OCI-LY3 (cell line): ENCODE measurements at regions not wholly inside any gene's neighbourhood (a gene's known extent, or its start where the extent isn't known, plus 50 kb on each side); places are given as distances from the start of the nearest gene placed in this dataset.
"Not testable (repeated sequence)": the region's sequence is repeated elsewhere in the genome, so short reads cannot be mapped to it uniquely, and the experiment has no call there.

Experiments used
- H2AFZ ChIP-seq: fragments of 200-600, 300-600 bp; shearing (Covaris generic); 2 replicates; pipeline ENCODE4 v1.6.0; 2014; ENCODE audit warnings: antibody characterized with exemption, low read depth, low read length
- H3K27ac ChIP-seq: fragments of 200-600, 300-600 bp; sonication (generic); 2 replicates; pipeline ENCODE4 v1.5.1; 2014; ENCODE audit warnings: mild to moderate bottlenecking, low read length, moderate library complexity, mixed read lengths
- H3K27me3 ChIP-seq: fragments of 200-600, 300-600 bp; sonication (generic); 2 replicates; pipeline ENCODE4 v1.6.1; 2014; ENCODE audit warnings: low read depth, low read length, mixed read lengths
- H3K36me3 ChIP-seq: fragments of 200-600, 300-600 bp; sonication (generic); replicated peaks from 2 replicates; pipeline ENCODE3; 2014; ENCODE audit warnings: low read depth, low read length, mixed read lengths
- H3K4me1 ChIP-seq: fragments of 300-600, 200-600 bp; sonication (generic); 2 replicates; pipeline ENCODE4 v1.6.1; 2014; ENCODE audit warnings: low read length, mixed read lengths
- H3K4me2 ChIP-seq: fragments of 200-600, 300-600 bp; sonication (generic); 2 replicates; pipeline ENCODE4 v1.6.1; 2014; ENCODE audit warnings: low read length, mixed read lengths
- H3K4me3 ChIP-seq: fragments of 300-600, 200-600 bp; sonication (generic); 2 replicates; pipeline ENCODE4 v1.5.1; 2014; ENCODE audit warnings: antibody characterized with exemption, mild to moderate bottlenecking, low read length, moderate library complexity
- H3K79me2 ChIP-seq: fragments of 300-600, 200-600 bp; shearing (Covaris generic); 2 replicates; pipeline ENCODE4 v1.6.1; 2014; ENCODE audit warnings: mild to moderate bottlenecking, low read length, mixed read lengths
- H3K9ac ChIP-seq: fragments of 300-600, 200-600 bp; shearing (Covaris generic); 2 replicates; pipeline ENCODE4 v1.6.0; 2014; ENCODE audit warnings: mild to moderate bottlenecking, low read length, moderate library complexity
- H3K9me3 ChIP-seq: fragments of 200-600, 300-600 bp; shearing (Covaris generic); 2 replicates; pipeline ENCODE4 v1.6.1; 2014; ENCODE audit warnings: low read length, mixed read lengths; ENCODE audit not compliant: insufficient read depth
- H4K20me1 ChIP-seq: fragments of 200-600, 300-600 bp; sonication (generic); 2 replicates; pipeline ENCODE4 v1.6.1; 2016; ENCODE audit warnings: low read length, mixed read lengths; ENCODE audit not compliant: insufficient read depth
- EZH2phosphoT487 ChIP-seq: fragments of 200-600 bp; shearing (Covaris generic); IDR thresholded peaks from 2 replicates; pipeline ENCODE4 v1.6.1; 2018; ENCODE audit warnings: antibody characterized with exemption, mixed run types, low read depth
- TF ChIP-seq, protein P1 (sequence below): fragments of 200-600, 300-600 bp; sonication (generic); IDR thresholded peaks from 2 replicates; pipeline ENCODE4 v1.5.1; 2014; ENCODE audit warnings: antibody characterized with exemption, low read length, low read depth

DNA sequence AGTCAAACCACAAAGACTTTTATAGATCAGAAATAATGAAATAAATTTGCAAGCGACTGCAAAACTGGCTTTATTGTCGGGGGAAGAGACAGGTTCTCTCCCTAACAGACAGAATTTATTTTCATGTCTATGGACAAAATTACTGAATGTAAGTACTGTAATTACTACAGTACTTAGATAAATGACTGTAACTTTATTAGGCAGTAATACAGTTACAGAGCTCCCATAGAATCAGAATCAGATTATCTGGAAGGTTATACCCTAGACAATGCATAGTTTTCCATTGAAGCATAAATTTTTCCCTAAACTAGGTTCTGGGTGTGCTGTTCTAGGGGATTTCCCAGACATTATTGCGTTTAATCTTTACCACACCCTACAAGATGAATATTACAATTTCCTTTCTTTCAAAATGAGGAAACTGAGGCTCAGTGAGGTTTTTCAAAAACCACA lies 114.2 kb downstream of the C12orf75 start:
- TF ChIP-seq EZH2phosphoT487 = no peak
- TF ChIP-seq, protein P1, sequence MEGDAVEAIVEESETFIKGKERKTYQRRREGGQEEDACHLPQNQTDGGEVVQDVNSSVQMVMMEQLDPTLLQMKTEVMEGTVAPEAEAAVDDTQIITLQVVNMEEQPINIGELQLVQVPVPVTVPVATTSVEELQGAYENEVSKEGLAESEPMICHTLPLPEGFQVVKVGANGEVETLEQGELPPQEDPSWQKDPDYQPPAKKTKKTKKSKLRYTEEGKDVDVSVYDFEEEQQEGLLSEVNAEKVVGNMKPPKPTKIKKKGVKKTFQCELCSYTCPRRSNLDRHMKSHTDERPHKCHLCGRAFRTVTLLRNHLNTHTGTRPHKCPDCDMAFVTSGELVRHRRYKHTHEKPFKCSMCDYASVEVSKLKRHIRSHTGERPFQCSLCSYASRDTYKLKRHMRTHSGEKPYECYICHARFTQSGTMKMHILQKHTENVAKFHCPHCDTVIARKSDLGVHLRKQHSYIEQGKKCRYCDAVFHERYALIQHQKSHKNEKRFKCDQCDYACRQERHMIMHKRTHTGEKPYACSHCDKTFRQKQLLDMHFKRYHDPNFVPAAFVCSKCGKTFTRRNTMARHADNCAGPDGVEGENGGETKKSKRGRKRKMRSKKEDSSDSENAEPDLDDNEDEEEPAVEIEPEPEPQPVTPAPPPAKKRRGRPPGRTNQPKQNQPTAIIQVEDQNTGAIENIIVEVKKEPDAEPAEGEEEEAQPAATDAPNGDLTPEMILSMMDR = no peak
- H2AFZ ChIP-seq = no peak overlapping the region
- no peaks in the 10 kb centered on the region for H3K9me3 ChIP-seq
- H3K79me2 ChIP-seq = no peaks in the 10 kb centered on the region
- no peaks in the 10 kb centered on the region for H3K36me3 ChIP-seq
- no peak overlapping the region for H3K27ac ChIP-seq
- no peak overlapping the region for H3K9ac ChIP-seq
- no peak overlapping the region for H3K4me2 ChIP-seq
- H3K27me3 ChIP-seq = no peaks in the 10 kb centered on the region
- H4K20me1 ChIP-seq = no peaks in the 10 kb centered on the region
- H3K4me3 ChIP-seq = no peak overlapping the region
- H3K4me1 ChIP-seq = 0 out of 2 replicates have a peak, but pooled peaks cover 2% of the 10 kb centered on the region

DNA sequence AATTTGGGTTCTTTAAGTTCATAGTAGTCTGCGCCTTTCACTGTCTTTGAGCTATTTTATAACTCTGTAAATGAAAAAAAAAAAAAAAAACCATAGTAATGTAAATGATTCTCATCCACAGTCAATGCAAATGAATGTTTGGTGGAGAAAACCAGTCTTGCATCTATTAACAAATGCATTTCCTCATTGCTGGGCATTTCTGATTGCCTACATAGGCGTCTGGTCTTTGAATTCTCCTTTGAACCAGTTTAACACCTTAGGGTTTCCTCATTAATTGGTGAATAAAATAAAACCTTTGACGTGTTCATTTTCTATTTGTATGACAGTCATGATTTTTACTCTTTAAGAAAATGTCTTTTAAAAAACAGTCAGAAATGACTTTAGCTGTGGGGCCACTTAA lies 114.8 kb downstream of the C12orf75 start:
- TF ChIP-seq, protein P1 = no peak
- no peak for TF ChIP-seq EZH2phosphoT487
- Histone ChIP-seq H3K4me2 (no peak overlapping the region), H3K27ac (no peak overlapping the region)

DNA sequence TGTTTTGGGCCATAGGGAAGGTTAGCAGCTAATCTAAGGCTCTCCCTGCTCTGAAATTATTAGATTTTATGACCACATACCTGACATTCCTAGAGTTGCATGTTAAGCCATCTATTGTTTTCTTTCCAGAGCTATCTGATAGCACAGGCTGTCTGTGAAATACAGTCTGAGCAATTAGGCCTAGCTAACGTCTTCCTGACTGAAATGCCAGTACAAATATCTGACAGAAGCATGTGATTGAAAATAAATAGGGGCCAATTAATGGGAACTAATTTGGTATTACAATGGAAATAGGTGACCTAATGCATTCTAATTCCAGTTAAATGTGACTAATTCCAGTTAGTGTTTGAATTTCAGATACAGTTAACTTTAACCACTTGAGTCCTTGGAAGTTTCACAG lies 115.2 kb downstream of the C12orf75 start:
- Histone ChIP-seq H3K4me1 (0 out of 2 replicates have a peak, but pooled peaks cover 2% of the 10 kb centered on the region), H2AFZ (no peak overlapping the region), H3K4me3 (no peak overlapping the region), H3K9ac (no peak overlapping the region), H3K9me3 (no peaks in the 10 kb centered on the region), H3K27ac (no peak overlapping the region), H3K4me2 (no peak overlapping the region), H4K20me1 (no peaks in the 10 kb centered on the region), H3K79me2 (no peaks in the 10 kb centered on the region), H3K36me3 (no peaks in the 10 kb centered on the region), H3K27me3 (no peaks in the 10 kb centered on the region)
- TF ChIP-seq EZH2phosphoT487 = no peak
- TF ChIP-seq, protein P1 = no peak

More for the DNA sequence above, 114.8 kb downstream of the C12orf75 start:
- H3K79me2 ChIP-seq = no peaks in the 10 kb centered on the region
- no peaks in the 10 kb centered on the region for H4K20me1 ChIP-seq
- no peaks in the 10 kb centered on the region for H3K27me3 ChIP-seq
- H3K9me3 ChIP-seq = no peaks in the 10 kb centered on the region
- H2AFZ ChIP-seq = no peak overlapping the region
- 0 out of 2 replicates have a peak, but pooled peaks cover 2% of the 10 kb centered on the region for H3K4me1 ChIP-seq
- no peak overlapping the region for H3K9ac ChIP-seq
- H3K36me3 ChIP-seq = no peaks in the 10 kb centered on the region
- no peak overlapping the region for H3K4me3 ChIP-seq

DNA sequence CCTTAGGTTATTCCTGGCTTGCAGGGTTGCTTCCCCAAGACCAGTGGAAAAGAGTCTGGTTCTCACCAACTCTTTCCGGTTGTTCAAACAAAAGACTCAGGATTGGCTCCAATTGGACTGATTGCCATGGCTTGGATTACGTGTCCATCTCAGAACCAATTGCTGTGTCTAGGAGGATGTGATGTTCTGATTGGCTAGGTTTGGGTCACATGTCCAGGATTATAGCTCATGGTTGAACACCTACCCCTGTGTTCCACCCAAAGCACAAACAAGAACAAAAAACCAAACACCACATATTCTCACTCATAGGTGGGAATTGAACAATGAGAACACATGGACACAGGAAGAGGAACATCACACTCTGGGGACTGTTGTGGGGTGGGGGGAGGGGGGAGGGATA lies 116.0 kb downstream of the C12orf75 start:
- not testable (repeated sequence) for H4K20me1 ChIP-seq, H3K79me2 ChIP-seq, H3K9me3 ChIP-seq, H3K4me2 ChIP-seq, H3K9ac ChIP-seq, H3K4me1 ChIP-seq, H3K36me3 ChIP-seq, H3K4me3 ChIP-seq, H3K27ac ChIP-seq, H2AFZ ChIP-seq, H3K27me3 ChIP-seq

DNA sequence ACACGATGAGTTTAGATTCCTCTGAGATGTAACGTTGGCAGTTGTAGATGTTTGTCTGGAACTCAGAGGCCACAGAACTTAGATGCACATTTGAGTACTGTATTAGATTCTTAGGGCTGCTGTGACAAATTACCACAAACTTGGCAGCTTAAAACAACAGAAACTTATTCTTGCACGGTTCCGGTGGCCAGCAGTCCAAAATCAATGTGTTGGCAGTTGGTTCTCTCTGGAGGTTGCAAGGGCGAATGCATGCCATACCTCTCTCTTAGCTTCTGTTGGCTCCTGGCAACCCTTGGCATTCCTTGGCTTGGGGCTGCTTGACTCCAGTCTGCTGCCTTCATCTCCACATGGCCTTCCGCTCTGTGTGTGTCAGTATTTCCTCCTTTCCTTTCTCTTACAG lies 118.9 kb downstream of the C12orf75 start:
- Histone ChIP-seq H3K27ac (no peak overlapping the region), H3K4me3 (no peak overlapping the region), H3K27me3 (no peaks in the 10 kb centered on the region), H2AFZ (no peak overlapping the region), H3K79me2 (no peaks in the 10 kb centered on the region), H4K20me1 (no peaks in the 10 kb centered on the region), H3K36me3 (no peaks in the 10 kb centered on the region), H3K9me3 (no peaks in the 10 kb centered on the region), H3K4me2 (no peak overlapping the region), H3K4me1 (0 out of 2 replicates have a peak, but pooled peaks cover 2% of the 10 kb centered on the region), H3K9ac (no peak overlapping the region)
- TF ChIP-seq, protein P1 = no peak
- no peak for TF ChIP-seq EZH2phosphoT487
